HepG2 (cell line): ENCODE measurements at regions not wholly inside any gene's neighbourhood (a gene's known extent, or its start where the extent isn't known, plus 50 kb on each side); places are given as distances from the start of the nearest gene placed in this dataset.

Experiments
- ATAC-seq: fragments of 200-7000 bp; cut with Tn5 transposase; 3 replicates; pipeline ENCODE4 v1.9.1; 2020; ENCODE audit warnings: mild to moderate bottlenecking, moderate library complexity
- BruUV-seq: library from RNA; stranded (reverse); fragments of 400-500 nt; replicated peaks from 2 replicates; lab custom pipeline; 2021; lab: Mats Ljungman, UMichigan
- CTCF ChIA-PET: fragments of 300-600 bp; formaldehyde crosslinking; extraction: SDS; loops from one replicate; lab custom pipeline; 2021; ENCODE audit warnings: low total read pairs, inconsistent platforms, low intra/inter-chr PET ratio; lab: Yijun Ruan, JAX
- POLR2A ChIA-PET: fragments of 350-600 bp; sonication (Branson Sonifier 250); formaldehyde crosslinking; loops from one replicate; lab custom pipeline; 2020; ENCODE audit warnings: antibody characterized with exemption, inconsistent platforms; lab: Yijun Ruan, JAX
- DNase-seq: peaks from one replicate; pipeline ENCODE4 v3.0.0-alpha.2; 2015; ENCODE audit warnings: low spot score
- FAIRE-seq: peaks from 3 replicates; lab custom pipeline; 2011; peaks lifted over from hg19 to GRCh38; lab: Jason Lieb, UNC
- H2AFZ ChIP-seq: one replicate; pipeline ENCODE4 v1.6.1; 2011; ENCODE audit warnings: low read length, inconsistent platforms
- H3K27ac ChIP-seq: fragments of 300-600 bp; 3 replicates; pipeline ENCODE4 v1.8.0; 2011; ENCODE audit warnings: mixed run types, mild to moderate bottlenecking, mixed read lengths, low read length, inconsistent platforms; ENCODE audit not compliant: insufficient read depth; ENCODE audit errors: extremely low read length
- H3K27me3 ChIP-seq, 2 experiments: fragments of 200-600 bp in 1 of 2; 2 replicates in 1 of 2; 3 replicates in 1 of 2; pipeline versions ENCODE4 v1.6.0 to v1.8.0; 2011; ENCODE audit warnings: low read length in 2 of 2, mild to moderate bottlenecking in 2 of 2, moderate library complexity in 2 of 2, inconsistent platforms in 1 of 2; ENCODE audit not compliant: insufficient read depth in 2 of 2, control insufficient read depth in 1 of 2
- H3K36me3 ChIP-seq, 2 experiments: fragments of 200-600 bp in 1 of 2; replicated peaks in 1 of 2; 2 replicates in 1 of 2; 3 replicates in 1 of 2; pipeline versions ENCODE4 v1.5.1 to v1.8.0; 2011; ENCODE audit warnings: low read length in 2 of 2, inconsistent platforms in 1 of 2; ENCODE audit not compliant: insufficient read depth in 2 of 2, control insufficient read depth in 1 of 2
- H3K4me1 ChIP-seq: 2 replicates; pipeline ENCODE4 v1.5.1; 2012; ENCODE audit warnings: low read length, inconsistent platforms; ENCODE audit not compliant: insufficient read depth
- H3K4me2 ChIP-seq: 2 replicates; pipeline ENCODE4 v1.6.0; 2011; ENCODE audit warnings: low read depth, low read length, inconsistent platforms
- H3K4me3 ChIP-seq, 3 experiments: fragments of 200-600 bp in 1 of 3; sonication (generic), shearing (Covaris generic) in 1 of 3; replicated peaks in 1 of 3; 2 replicates each; pipeline ENCODE4 v1.5.1; 2011 to 2016; ENCODE audit warnings: low read length in 3 of 3, inconsistent platforms in 2 of 3, low read depth in 2 of 3, mild to moderate bottlenecking in 2 of 3, control low read depth in 1 of 3, mixed read lengths in 1 of 3; ENCODE audit not compliant: insufficient read depth in 1 of 3
- H3K79me2 ChIP-seq: one replicate; pipeline ENCODE4 v1.6.1; 2011; ENCODE audit warnings: low read length, inconsistent platforms; ENCODE audit not compliant: insufficient read depth
- H3K9ac ChIP-seq: 2 replicates; pipeline ENCODE4 v1.6.0; 2011; ENCODE audit warnings: mild to moderate bottlenecking, low read depth, low read length, inconsistent platforms; ENCODE audit not compliant: insufficient read depth
- H3K9me3 ChIP-seq: 2 replicates; pipeline ENCODE4 v1.5.1; 2012; ENCODE audit warnings: mild to moderate bottlenecking, low read length
- H4K20me1 ChIP-seq: 2 replicates; pipeline ENCODE4 v1.6.0; 2011; ENCODE audit warnings: inconsistent platforms, mild to moderate bottlenecking, low read length, moderate library complexity; ENCODE audit not compliant: insufficient read depth
- MIER2 ChIP-seq: IDR thresholded peaks from 2 replicates; pipeline ENCODE4 v1.6.1; 2016; ENCODE audit warnings: missing biosample characterization, missing genetic modification reagents
- ZNF614 ChIP-seq: IDR thresholded peaks from 2 replicates; pipeline ENCODE4 v1.6.1; 2018; ENCODE audit warnings: missing biosample characterization, missing genetic modification reagents, inconsistent platforms, borderline replicate concordance
- ZNF768 ChIP-seq: sonication (generic); formaldehyde crosslinking; IDR thresholded peaks from 2 replicates; pipeline ENCODE4 v1.4.0; 2020; ENCODE audit warnings: missing genetic modification reagents
- WGBS: methylation state at CpG from one replicate; pipeline ENCODE4 v1.1.6; 2017; ENCODE audit warnings: low lambda C conversion rate; 5-methylcytosine and 5-hydroxymethylcytosine counted together
- in situ Hi-C: cut with HindIII; loops from 2 replicates; pipeline ENCODE4 v1.10.0; 2017; ENCODE audit warnings: low pct_unique_long_range_greater_than_20kb; ENCODE audit not compliant: extremely low pct_ligation_motif_present
- intact Hi-C: fragments of 100-400 bp; cut with micrococcal nuclease; formaldehyde crosslinking; loops from one replicate; pipeline ENCODE4 v1.10.0; 2022; ENCODE audit not compliant: unreplicated experiment
- TF ChIP-seq, protein P1 (sequence below): sonication (generic); formaldehyde crosslinking; IDR thresholded peaks from 2 replicates; pipeline ENCODE4 v1.4.0; 2020; ENCODE audit warnings: missing genetic modification reagents, borderline replicate concordance
- TF ChIP-seq, protein P2 (sequence below): sonication (generic); formaldehyde crosslinking; IDR thresholded peaks from 2 replicates; pipeline ENCODE4 v1.4.0; 2020; ENCODE audit warnings: missing genetic modification reagents

DNA sequence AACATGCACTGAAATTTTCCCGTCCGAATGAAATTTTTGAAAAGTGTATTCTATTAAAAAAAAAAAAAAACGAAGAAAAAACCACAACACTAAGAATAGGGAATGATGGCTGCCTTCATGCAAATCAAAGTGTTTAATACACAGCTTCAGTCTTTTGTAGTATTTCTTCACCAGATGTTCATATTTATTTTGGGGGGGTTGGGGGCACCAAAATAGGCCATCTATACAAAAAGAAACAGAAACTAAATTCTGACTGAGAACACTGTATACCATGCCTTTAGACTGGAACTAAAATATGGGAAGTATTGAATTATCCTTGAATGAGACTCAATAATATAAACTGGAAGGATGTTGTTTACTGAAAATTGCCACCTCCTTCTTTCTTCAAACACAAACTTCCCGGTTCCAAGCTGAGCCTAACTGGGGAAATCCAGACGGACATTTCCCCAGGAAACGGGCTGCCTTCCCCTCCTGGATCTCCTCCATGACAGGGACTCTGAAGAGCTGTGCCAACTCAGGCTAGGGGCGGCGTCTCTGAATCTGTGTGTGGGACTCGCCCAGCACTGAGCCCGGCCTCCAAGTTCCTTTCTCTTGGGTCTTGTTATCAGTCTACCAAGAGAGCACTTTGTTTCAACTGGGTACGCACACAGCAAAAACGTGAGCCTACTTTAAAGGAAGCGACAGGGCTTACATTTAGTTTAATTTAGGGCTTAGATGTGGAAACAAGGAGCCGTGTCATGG lies 511.3 kb upstream of the ADAMTS16 start:
- Histone ChIP-seq H3K79me2 (no peaks in the 10 kb centered on the region), H3K9me3 (peaks cover under 1% of the 10 kb centered on the region; the same call in 1 of the 2 replicates), H3K9ac (no peak overlapping the region), H2AFZ (peak overlapping the region; percentile 27), H3K4me2 (no peak overlapping the region), H3K36me3 (no peaks in the 10 kb centered on the region), H3K4me3 (no peak overlapping the region), H3K27me3 (no peaks in the 10 kb centered on the region), H4K20me1 (no peaks in the 10 kb centered on the region), H3K27ac (no peak overlapping the region), H3K4me1 (no peaks in the 10 kb centered on the region)
- intact Hi-C loops (no loop called here), in situ Hi-C loops (no loop called here)
- WGBS, result 13% methylated on average over 12 of the region's 14 CpGs
- CTCF ChIA-PET, result no interaction called here
- POLR2A ChIA-PET, result no interaction called here
- ATAC-seq (no peak), DNase-seq (no peak), FAIRE-seq (no peak)
- BruUV-seq, result no TSS peak
- TF ChIP-seq, protein P1, sequence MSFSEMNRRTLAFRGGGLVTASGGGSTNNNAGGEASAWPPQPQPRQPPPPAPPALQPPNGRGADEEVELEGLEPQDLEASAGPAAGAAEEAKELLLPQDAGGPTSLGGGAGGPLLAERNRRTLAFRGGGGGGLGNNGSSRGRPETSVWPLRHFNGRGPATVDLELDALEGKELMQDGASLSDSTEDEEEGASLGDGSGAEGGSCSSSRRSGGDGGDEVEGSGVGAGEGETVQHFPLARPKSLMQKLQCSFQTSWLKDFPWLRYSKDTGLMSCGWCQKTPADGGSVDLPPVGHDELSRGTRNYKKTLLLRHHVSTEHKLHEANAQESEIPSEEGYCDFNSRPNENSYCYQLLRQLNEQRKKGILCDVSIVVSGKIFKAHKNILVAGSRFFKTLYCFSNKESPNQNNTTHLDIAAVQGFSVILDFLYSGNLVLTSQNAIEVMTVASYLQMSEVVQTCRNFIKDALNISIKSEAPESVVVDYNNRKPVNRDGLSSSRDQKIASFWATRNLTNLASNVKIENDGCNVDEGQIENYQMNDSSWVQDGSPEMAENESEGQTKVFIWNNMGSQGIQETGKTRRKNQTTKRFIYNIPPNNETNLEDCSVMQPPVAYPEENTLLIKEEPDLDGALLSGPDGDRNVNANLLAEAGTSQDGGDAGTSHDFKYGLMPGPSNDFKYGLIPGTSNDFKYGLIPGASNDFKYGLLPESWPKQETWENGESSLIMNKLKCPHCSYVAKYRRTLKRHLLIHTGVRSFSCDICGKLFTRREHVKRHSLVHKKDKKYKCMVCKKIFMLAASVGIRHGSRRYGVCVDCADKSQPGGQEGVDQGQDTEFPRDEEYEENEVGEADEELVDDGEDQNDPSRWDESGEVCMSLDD, result no peak
- TF ChIP-seq ZNF614 (CRISPR knock-in tag) (no peak), ZNF768 (CRISPR knock-in tag) (peak; percentile 45; the same call in 1 of the 2 replicates), MIER2 (CRISPR knock-in tag) (no peak)
- TF ChIP-seq, protein P2, sequence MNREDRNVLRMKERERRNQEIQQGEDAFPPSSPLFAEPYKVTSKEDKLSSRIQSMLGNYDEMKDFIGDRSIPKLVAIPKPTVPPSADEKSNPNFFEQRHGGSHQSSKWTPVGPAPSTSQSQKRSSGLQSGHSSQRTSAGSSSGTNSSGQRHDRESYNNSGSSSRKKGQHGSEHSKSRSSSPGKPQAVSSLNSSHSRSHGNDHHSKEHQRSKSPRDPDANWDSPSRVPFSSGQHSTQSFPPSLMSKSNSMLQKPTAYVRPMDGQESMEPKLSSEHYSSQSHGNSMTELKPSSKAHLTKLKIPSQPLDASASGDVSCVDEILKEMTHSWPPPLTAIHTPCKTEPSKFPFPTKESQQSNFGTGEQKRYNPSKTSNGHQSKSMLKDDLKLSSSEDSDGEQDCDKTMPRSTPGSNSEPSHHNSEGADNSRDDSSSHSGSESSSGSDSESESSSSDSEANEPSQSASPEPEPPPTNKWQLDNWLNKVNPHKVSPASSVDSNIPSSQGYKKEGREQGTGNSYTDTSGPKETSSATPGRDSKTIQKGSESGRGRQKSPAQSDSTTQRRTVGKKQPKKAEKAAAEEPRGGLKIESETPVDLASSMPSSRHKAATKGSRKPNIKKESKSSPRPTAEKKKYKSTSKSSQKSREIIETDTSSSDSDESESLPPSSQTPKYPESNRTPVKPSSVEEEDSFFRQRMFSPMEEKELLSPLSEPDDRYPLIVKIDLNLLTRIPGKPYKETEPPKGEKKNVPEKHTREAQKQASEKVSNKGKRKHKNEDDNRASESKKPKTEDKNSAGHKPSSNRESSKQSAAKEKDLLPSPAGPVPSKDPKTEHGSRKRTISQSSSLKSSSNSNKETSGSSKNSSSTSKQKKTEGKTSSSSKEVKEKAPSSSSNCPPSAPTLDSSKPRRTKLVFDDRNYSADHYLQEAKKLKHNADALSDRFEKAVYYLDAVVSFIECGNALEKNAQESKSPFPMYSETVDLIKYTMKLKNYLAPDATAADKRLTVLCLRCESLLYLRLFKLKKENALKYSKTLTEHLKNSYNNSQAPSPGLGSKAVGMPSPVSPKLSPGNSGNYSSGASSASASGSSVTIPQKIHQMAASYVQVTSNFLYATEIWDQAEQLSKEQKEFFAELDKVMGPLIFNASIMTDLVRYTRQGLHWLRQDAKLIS (CRISPR knock-in tag), result no peak
